HG02840 (cell line): ENCODE measurements at regions not wholly inside any gene's neighbourhood (a gene's known extent, or its start where the extent isn't known, plus 50 kb on each side); places are given as distances from the start of the nearest gene placed in this dataset.

Source experiments
- ATAC-seq: cut with Tn5 transposase; IDR thresholded peaks from one replicate; pipeline ENCODE4 v1.9.1; 2021; ENCODE audit warnings: mild to moderate bottlenecking, moderate library complexity, moderate number of reproducible peaks; ENCODE audit not compliant: unreplicated experiment, low FRiP score

DNA sequence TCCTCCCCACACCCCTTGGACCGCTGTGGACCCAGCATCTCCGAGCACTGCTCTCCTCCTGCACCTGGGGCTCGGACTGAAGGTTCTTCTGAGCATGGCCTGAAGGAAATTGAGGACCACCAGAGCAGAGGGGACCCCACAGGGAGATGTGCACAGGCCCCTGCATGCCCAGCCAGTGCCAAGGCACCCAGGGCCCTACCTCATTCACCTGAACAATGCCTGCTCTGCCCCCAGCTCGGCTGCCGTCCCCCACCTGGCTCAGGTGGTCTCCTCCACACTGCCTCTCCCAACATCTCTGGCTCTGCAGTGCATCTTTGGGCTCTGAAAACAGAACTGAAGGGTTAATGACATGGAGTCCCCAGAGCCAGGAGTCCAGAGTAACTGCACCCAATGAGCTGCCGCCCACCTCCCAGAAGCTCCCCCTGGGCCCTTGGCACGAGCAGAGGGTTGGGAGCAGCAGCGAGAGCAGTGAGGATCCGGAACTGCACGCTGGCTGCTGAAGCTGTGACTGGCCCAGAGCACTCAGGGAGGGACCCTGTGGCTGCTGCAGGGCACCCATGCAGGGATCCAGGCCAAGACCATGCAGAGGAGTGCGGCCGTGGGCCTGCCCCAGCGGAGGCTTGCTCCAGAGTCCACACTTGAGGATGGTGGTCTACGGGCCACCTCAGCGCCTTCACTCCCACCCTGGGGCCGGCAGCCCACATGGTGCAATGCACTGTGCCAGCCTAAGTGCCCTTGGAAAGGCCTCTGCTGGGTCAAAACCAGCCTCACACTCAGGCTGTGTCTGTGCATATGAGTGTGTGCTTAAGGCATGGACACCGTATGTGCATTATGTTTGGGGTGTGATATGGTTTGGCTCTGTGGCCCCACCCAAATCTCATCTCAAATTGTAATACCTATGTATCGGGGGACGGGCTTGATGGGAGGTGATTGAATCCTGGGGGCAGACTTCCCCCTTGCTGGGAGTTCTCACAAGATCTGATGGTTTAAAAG is 686.1 kb downstream of the TBC1D22A start:
- ATAC-seq = no peak

DNA sequence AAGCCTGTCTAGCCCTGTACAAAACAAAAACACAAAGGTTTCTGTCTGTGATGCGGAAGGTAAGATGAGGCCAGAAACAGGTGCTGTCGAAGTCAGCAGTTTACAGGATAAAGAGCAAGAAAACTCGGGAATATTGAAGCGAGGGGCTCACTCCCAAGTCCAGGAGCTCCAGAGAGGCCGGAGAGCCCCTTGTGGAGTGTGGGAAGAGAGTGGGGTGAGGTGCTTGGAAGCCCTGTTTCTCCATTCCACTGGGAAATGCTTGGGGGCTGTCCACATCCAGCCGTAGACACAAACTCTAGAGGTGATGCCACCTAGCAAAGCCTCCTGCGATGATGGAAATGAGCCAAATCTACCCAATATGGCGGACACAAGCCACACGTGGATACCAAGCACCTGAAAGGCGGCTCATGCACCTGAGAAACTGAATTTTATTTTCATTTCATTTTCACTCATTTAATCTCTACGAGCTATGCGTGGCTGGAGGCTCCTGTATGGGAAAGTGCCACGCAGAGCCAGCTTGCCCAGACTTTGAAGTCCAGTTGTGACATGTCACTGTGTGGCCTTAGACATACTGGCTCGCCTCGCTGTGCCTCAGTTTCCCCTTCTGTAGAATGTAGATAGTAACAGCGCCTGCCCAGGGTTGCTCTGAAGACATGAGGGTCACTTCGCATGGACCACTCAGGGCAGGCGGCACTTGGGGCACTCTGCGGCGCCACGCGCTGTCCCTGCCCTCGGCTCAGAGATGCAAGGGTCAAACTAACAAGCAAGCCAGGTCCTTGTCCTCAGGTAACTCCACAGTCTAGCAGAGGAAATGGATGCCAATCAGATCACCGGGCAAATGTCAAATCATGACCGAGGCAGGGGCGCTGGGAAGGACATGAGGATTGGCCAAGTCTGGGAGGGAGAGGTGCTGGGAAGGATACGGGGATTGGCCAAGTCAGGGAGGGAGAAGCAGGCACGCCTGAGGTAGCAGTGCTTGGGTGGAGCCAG is 684.7 kb downstream of the TBC1D22A start:
- no peak for ATAC-seq

DNA sequence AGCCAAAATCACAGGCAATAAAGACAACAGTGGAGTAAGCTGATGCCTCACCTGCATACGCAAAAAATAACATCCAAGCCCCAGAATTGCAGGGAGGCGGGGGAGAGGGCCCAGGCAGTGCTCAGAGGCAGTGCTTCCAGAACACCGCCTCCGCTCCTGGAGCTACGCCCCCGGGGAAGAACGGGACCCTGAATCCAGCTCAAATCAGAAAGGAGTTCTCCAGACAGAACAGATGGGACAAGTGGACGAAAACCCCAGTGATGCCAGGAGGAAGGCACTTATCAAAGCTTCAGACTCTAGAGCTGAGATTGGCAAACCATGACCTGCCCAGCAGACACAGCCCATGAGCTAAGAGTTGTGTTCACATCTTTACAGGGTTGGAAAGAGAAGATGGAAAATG is 683.9 kb downstream of the TBC1D22A start:
- no peak for ATAC-seq

- no peak for ATAC-seq
Measured at GRCh38 chr22:47445716-47446290, 683.4 kb downstream of the TBC1D22A start.

GRCh38 chr22:47445212-47445611 is 682.8 kb downstream of the TBC1D22A start:
- no peak for ATAC-seq

DNA sequence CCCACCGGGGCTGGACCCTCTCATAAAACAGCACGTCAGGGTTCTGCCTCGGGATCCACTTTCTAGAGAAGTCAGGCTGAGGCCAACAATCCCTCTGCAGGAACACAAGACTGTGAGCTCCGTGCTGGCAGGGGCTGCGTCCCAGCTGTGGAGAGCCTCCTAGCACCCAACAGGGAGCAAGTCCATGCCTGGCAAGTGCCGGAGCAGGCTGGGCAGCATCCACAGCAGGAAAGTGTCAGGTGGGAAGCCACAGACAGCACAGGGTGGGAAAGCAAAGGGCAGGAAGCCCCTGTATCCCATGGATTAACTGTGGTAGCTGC is 682.3 kb downstream of the TBC1D22A start:
- no peak for ATAC-seq

GRCh38 chr22:47443836-47444745 is 681.6 kb downstream of the TBC1D22A start:
- no peak for ATAC-seq

DNA sequence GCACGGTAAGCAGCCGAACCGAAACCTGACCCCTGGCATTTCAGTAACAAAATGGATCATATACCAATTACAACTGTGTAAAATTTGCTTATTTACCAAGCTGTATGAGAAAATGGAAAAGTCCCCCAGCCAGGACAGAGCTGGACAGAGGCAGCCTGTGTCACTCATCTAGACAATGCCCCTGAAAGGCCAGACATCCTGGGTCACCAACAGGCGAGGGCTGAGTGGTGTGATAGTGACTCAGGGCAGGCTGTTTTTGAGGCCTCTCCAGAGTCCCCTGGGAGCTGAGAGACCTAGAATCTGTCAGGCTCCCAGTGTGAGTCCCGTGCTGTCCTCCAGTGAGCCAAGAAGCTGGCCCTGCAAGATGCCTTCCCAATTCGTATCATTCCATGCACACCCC is 680.4 kb downstream of the TBC1D22A start:
- no peak for ATAC-seq

- ATAC-seq = no peak
Measured at GRCh38 chr22:47439643-47440265, 677.3 kb downstream of the TBC1D22A start.

DNA sequence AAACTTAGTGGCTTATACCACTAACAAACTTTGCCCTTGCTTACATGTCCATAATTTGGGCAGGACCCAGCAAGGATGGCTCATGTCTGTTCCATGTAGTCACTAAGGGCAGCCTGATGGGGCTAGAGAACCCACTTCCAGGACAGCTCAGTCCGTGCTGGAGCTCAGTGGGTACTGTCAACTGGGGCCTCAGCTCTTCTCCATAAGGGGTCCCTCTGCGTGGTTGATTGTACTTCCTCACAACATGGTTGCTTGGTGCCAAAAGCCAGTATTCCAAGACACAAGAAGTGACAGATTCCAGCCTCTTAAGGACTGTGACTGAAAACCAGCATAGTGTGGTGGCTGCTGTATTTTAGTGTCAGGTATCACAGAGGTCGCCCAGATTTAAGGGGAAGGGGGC is 675.2 kb downstream of the TBC1D22A start:
- no peak for ATAC-seq

DNA sequence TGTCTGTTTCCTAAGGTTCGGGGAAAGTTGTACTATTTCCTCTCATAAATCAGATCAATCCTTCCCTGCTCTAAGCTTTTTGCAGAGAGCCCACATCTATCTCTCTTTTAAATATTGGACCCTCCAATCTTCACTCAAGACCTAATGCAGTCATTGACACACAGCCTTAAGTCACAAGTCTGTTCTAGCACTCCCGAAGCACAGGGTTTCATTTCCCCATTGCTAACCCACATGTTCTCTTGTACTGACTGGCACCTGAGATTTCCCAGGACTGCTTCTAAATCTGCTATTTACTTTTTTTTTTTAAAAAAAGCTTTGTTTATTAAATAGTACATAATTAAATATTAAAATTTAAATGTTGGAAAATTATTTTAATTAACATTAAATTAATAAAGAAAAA is 674.7 kb downstream of the TBC1D22A start:
- ATAC-seq = no peak

GRCh38 chr22:47435826-47436225 is 673.4 kb downstream of the TBC1D22A start:
- no peak for ATAC-seq

- no peak for ATAC-seq
Measured at GRCh38 chr22:47435204-47435487, 672.7 kb downstream of the TBC1D22A start.

DNA sequence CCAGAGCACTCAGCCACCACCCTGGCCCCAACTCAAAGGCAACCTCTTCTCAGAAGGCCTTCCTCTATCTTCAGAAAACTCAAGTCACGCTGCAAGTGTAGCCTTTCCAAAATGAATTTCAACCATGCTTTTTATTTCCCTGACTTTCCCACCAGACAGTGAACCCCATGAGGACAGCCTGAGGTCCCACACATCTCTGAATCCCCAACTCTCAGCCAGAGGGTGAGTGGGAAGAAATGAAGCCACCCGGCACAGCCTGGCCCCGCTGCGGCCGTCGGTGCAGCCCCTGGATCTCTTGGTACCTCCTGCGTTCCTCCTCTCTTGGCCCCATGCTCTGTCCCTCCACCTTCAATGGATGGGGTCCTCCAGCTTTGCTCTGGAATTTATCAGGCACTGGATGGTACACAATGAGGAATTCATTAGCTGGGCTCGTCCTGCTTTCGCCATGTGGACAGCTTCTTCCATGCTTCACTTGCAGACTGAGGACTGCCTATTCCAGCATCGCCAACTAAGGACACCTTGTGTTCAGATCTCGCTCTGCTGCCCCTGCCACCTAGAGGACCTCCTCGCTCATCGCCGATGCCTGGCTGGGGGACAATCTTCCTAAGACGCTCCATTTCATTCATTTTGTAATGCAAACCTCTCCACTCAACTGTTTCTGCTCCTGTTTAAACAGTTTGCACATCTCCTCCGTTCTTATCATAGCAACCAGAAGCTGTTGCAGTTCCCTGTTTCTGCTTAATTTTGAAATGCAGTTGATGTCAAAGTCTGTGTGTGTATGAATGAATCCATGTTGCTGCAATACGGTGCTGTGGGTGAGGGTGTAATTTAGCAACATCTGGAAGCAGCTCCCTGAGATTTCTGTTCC is 672.1 kb downstream of the TBC1D22A start:
- ATAC-seq = no peak

- no peak for ATAC-seq
Measured at GRCh38 chr22:47433627-47434026, 671.2 kb downstream of the TBC1D22A start.

- no peak for ATAC-seq
Measured at GRCh38 chr22:47432683-47433082, 670.2 kb downstream of the TBC1D22A start.

- no peak for ATAC-seq
Measured at GRCh38 chr22:47423861-47424820, 661.7 kb downstream of the TBC1D22A start.

DNA sequence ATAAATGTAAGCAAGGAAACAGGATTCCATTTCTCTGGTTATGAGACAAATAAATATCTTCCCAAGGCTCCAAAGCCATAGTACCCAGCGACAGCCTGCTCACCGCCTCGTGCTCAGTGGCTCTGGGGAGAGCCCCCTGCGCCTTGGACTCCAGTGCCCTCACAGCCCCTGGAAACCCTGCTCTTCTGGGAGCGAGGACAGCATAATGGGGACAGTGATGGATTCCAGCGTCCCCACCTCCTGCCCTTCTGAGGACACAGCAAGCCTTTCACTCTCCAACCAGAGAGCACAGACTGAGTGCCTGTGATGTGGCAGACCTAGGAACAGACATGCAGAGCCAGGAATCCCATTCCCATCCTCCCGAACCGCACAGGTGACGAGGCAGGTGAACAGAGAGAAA is 660.8 kb downstream of the TBC1D22A start:
- no peak for ATAC-seq
